SK-N-SH treated with all-trans-retinoic acid at 6 μM for 48 hours (cell line): ENCODE measurements at regions not wholly inside any gene's neighbourhood (a gene's known extent, or its start where the extent isn't known, plus 50 kb on each side); places are given as distances from the start of the nearest gene placed in this dataset.
"Not testable (repeated sequence)": the region's sequence is repeated elsewhere in the genome, so short reads cannot be mapped to it uniquely, and the experiment has no call there.

Experiments
- ARNTL ChIP-seq: fragments of 450-650 bp; formaldehyde crosslinking; IDR thresholded peaks from 2 replicates; pipeline ENCODE4 v1.5.0; 2020; ENCODE audit warnings: low read depth, mild to moderate bottlenecking, moderate library complexity, borderline replicate concordance
- CREB5 ChIP-seq: fragments of 250-450 bp; sonication (Bioruptor Pico); IDR thresholded peaks from 2 replicates; pipeline ENCODE4 v1.5.1; 2020; ENCODE audit warnings: low read depth, mild to moderate bottlenecking, moderate library complexity
- CSRNP3 ChIP-seq: fragments of 250-450 bp; sonication (Bioruptor Pico); IDR thresholded peaks from 2 replicates; pipeline ENCODE4 v1.5.1; 2021; ENCODE audit warnings: mild to moderate bottlenecking, moderate library complexity
- ISL1 ChIP-seq: fragments of 250-450 bp; sonication (Bioruptor Pico); IDR thresholded peaks from 2 replicates; pipeline ENCODE4 v2.1.2; 2022; ENCODE audit warnings: mild to moderate bottlenecking, moderate library complexity
- PATZ1 ChIP-seq: fragments of 250-450 bp; sonication (Bioruptor Pico); IDR thresholded peaks from 2 replicates; pipeline ENCODE4 v1.8.0; 2020; ENCODE audit warnings: mild to moderate bottlenecking, moderate library complexity, borderline replicate concordance
- PPARA ChIP-seq: fragments of 250-450 bp; sonication (Bioruptor Pico); IDR thresholded peaks from 2 replicates; pipeline ENCODE4 v1.5.0; 2020; ENCODE audit warnings: mild to moderate bottlenecking, borderline replicate concordance
- RARB ChIP-seq: fragments of 250-450 bp; sonication (Bioruptor Pico); IDR thresholded peaks from 2 replicates; pipeline ENCODE4 v1.8.0; 2021; ENCODE audit warnings: mild to moderate bottlenecking, moderate library complexity
- TOX ChIP-seq: fragments of 250-450 bp; sonication (Bioruptor Pico); IDR thresholded peaks from 2 replicates; pipeline ENCODE4 v1.8.0; 2021; ENCODE audit warnings: mild to moderate bottlenecking, moderate library complexity, borderline replicate concordance
- TSHZ2 ChIP-seq: fragments of 250-450 bp; sonication (Bioruptor Pico); IDR thresholded peaks from 2 replicates; pipeline ENCODE4 v1.5.0; 2020; ENCODE audit warnings: mild to moderate bottlenecking, moderate library complexity
- ZFP3 ChIP-seq: fragments of 250-450 bp; sonication (Bioruptor Pico); IDR thresholded peaks from 2 replicates; pipeline ENCODE4 v1.5.0; 2020; ENCODE audit warnings: mild to moderate bottlenecking, moderate library complexity
- ZNF70 ChIP-seq: fragments of 450-650 bp; formaldehyde crosslinking; IDR thresholded peaks from 2 replicates; pipeline ENCODE4 v1.5.0; 2020; ENCODE audit warnings: mild to moderate bottlenecking, moderate library complexity
- ZNF8 ChIP-seq: fragments of 450-650 bp; formaldehyde crosslinking; IDR thresholded peaks from 2 replicates; pipeline ENCODE4 v1.5.0; 2020; ENCODE audit warnings: mild to moderate bottlenecking, moderate library complexity

- not testable (repeated sequence) for TF ChIP-seq ZNF70 (CRISPR knock-in tag); TSHZ2; PPARA (CRISPR knock-in tag); CSRNP3 (CRISPR knock-in tag); RARB (CRISPR knock-in tag); TOX (CRISPR knock-in tag); ZFP3 (CRISPR knock-in tag); ARNTL; PATZ1 (CRISPR knock-in tag); ZNF8 (CRISPR knock-in tag); CREB5 (CRISPR knock-in tag); ISL1 (CRISPR knock-in tag)
These were observed 56.2 kb upstream of the HEPH start for GRCh38 chrX:66107860-66108259.
